ENCODE measurements at regions not wholly inside any gene's neighbourhood (a gene's known extent, or its start where the extent isn't known, plus 50 kb on each side); places are given as distances from the start of the nearest gene placed in this dataset.

- no peak for DNase-seq (ENCODE audit: low read depth in 2 of 2)
Measured at GRCh38 chr12:127253797-127254327, 1013.1 kb upstream of the TMEM132C start.

- no peak for DNase-seq (ENCODE audit: low read depth in 2 of 2)
Measured at GRCh38 chr12:127254420-127254955, 1012.5 kb upstream of the TMEM132C start.

- DNase-seq (ENCODE audit: low read depth in 2 of 2) = no peak
Measured at GRCh38 chr12:127257366-127257935, 1009.5 kb upstream of the TMEM132C start.

GRCh38 chr12:127260531-127260930, 1006.4 kb upstream of the TMEM132C start:
- DNase-seq (ENCODE audit: low read depth in 2 of 2) = no peak

GRCh38 chr12:127260999-127261398, 1006.0 kb upstream of the TMEM132C start:
- no peak for DNase-seq (ENCODE audit: low read depth in 2 of 2)

DNA sequence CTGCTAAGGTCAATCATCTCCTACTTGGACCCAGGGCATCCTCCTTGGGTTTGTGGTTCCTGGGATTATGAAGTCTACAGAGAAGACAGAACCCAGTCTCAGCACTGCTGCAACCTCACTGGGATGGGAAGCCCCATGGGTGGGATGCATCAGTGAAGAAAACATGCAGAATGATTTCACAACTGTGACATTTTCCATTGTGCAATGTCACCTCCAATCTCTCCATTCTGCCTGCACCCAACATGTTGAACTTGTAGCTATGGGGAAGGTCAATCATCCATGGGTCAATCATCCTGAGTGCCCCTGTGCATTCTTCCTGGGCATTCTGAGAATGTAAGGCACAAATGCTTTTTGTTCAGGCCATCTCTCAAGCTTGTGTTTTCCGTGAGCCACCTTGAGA, 1004.4 kb upstream of the TMEM132C start:
- no peak for DNase-seq (ENCODE audit: low read depth in 2 of 2)

- no peak for DNase-seq (ENCODE audit: low read depth in 2 of 2)
Measured at GRCh38 chr12:127263621-127264020, 1003.3 kb upstream of the TMEM132C start.

DNA sequence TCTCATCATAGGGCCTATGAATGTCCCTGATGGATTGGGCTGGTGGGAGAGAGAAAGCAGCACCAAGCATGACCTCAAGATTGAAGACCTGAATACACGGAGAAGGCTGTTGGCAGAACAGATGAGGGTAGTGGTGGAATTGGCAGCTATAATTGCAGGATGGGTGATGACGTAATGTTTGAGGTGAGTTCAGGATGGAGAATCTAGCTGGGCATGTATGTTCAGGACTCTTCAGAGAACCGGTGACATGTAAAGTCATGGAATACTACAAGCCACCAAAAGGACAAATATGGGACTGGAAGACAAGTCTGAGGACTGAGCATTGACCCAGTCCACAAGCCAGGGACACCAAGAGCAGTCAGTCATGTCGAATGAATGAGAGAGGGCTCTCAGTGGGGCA, 999.8 kb upstream of the TMEM132C start:
- no peak for DNase-seq (ENCODE audit: low read depth in 2 of 2)

GRCh38 chr12:127268213-127268612, 998.8 kb upstream of the TMEM132C start:
- DNase-seq (ENCODE audit: low read depth in 2 of 2) = no peak

DNA sequence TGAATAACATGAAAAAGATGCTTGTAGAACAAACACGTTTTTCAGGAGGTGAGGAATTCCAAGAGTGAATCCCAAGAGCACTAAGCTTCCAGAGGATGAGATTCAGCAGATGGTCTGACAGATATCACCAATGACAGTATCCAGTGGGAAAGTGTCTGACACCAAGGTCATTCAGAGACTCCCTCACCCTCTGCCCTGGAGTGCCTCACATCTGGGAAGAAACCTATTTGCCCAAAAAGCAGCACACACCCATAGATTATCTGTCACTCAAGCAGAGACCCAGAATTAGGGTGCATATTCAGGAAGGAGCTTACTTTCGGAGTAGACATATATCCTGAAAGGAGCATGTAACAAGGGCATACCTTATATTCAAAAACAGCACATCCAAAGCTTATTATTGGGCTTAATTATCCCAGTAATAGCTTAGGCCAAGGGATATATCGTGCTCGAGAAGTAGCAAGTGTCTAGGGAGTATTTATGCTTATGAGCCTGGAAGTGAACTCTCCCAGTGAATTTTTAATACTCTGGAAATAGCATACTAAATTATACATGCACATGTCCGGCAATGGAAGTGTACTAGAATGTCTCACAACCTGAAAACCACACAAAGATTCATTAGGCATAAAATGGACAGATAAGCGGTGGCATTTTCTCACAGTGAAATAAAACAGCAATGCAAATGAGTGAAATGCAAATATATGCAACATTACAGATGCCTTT, 998.1 kb upstream of the TMEM132C start:
- DNase-seq (ENCODE audit: low read depth in 2 of 2) = no peak

DNA sequence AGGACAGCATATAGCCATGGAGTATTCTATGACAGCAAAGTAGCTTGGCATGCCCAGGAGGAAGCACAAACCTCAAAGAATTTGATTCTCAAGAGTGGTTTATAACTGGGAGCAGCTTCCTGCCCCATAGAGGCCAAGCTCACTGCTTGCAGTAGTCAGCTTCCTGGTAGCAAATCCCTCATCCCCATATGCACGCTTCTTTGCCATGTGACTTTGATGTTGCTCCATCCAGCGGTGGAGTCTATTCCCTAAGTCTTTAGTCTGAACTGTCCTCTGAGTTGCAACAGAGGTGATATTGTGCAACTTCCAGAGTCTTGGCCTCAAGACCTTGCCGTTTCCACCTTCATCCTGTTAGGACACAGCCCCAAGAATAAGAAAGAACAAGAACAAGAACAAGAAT, 996.8 kb upstream of the TMEM132C start:
- no peak for DNase-seq (ENCODE audit: low read depth in 2 of 2)

DNA sequence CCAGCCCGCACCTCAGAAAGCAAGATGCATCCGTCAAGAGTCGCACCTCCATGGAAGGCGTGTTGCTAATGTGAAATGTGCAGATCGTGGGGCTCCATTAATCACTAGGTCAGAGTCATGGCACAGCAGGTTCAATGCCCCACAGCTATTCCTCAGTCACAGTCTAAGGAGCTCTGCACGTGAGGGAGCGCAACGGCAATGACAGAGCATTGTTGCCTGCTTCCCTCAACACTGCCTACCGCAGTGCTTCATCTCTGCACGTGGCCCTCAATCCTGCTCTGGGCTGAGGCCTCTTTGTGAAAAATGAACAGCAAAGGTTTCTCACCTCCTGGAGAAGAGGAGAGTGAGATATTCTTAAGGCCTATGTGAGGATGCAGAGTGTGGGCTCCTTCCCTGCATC, 995.2 kb upstream of the TMEM132C start:
- no peak for DNase-seq (ENCODE audit: low read depth in 2 of 2)

DNA sequence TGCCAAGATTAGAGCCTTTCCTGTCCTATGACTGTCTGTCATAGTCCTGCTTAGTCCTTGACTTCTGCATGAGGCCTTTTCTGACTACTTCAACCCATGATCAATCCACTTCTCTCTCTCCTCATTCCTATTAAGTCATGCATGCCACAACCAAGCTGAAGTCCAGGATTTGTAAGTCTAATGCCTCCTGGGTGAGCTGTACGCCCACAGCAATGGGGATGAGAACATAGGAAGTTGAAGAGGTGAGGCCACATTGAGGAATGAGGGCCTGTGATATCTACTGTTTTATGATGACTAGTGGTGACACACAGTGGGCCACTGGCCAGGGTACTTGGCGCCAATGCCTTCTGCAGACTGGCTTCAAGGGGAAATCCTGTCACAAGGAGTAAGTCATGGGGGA, 994.1 kb upstream of the TMEM132C start:
- no peak for DNase-seq (ENCODE audit: low read depth in 2 of 2)

- no peak for DNase-seq (ENCODE audit: low read depth in 2 of 2)
Measured at GRCh38 chr12:127273626-127274025, 993.3 kb upstream of the TMEM132C start.

- no peak for DNase-seq (ENCODE audit: low read depth in 2 of 2)
Measured at GRCh38 chr12:127275416-127275815, 991.6 kb upstream of the TMEM132C start.

- DNase-seq (ENCODE audit: low read depth in 2 of 2) = no peak
Measured at GRCh38 chr12:127277882-127278281, 989.1 kb upstream of the TMEM132C start.

- no peak for DNase-seq (ENCODE audit: low read depth in 2 of 2)
Measured at GRCh38 chr12:127278351-127278750, 988.6 kb upstream of the TMEM132C start.

- peak in 1 of 2 donors; percentile 1 for DNase-seq (ENCODE audit: low read depth in 2 of 2)
Measured at GRCh38 chr12:127280393-127281275, 986.3 kb upstream of the TMEM132C start.

- no peak for DNase-seq (ENCODE audit: low read depth in 2 of 2)
Measured at GRCh38 chr12:127282786-127283565, 984.0 kb upstream of the TMEM132C start.

- no peak for DNase-seq (ENCODE audit: low read depth in 2 of 2)
Measured at GRCh38 chr12:127284021-127284420, 982.9 kb upstream of the TMEM132C start.

- no peak for DNase-seq (ENCODE audit: low read depth in 2 of 2)
Measured at GRCh38 chr12:127284870-127285431, 982.0 kb upstream of the TMEM132C start.
